ENCODE measurements at regions not wholly inside any gene's neighbourhood (a gene's known extent, or its start where the extent isn't known, plus 50 kb on each side); places are given as distances from the start of the nearest gene placed in this dataset.

DNA sequence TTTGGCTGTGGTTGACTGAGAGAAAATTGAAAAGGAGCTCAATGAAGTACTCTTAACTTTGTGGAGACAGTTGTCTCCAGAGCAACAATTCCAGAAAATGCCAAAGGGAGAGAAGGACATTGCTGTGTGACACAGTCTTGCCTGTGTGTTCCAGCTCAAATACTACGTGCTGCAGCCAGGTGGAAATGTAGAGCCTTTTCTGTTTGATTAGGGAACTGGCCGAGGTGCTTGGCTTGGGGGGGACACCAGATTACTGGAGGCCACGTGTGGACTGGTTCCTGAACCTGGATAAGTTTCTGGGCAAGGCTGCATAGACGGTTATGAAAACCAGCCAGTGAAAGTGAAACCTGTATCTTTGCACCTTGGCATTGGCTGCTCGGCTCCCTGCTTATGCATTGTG is 217.9 kb downstream of the CTH start:
- in situ Hi-C loops (cut with HindIII; ENCODE audit: low pct_ligation_motif_present, low sequenced_read_pairs) = no loop called here
- no peak overlapping the region for H3K27ac ChIP-seq
- H3K4me3 ChIP-seq (ENCODE audit: low read depth, low read length) = no peak overlapping the region
- H3K27me3 ChIP-seq (replicated peaks) = no peaks in the 10 kb centered on the region
- DNase-seq = no peak
- TF ChIP-seq, protein P1, sequence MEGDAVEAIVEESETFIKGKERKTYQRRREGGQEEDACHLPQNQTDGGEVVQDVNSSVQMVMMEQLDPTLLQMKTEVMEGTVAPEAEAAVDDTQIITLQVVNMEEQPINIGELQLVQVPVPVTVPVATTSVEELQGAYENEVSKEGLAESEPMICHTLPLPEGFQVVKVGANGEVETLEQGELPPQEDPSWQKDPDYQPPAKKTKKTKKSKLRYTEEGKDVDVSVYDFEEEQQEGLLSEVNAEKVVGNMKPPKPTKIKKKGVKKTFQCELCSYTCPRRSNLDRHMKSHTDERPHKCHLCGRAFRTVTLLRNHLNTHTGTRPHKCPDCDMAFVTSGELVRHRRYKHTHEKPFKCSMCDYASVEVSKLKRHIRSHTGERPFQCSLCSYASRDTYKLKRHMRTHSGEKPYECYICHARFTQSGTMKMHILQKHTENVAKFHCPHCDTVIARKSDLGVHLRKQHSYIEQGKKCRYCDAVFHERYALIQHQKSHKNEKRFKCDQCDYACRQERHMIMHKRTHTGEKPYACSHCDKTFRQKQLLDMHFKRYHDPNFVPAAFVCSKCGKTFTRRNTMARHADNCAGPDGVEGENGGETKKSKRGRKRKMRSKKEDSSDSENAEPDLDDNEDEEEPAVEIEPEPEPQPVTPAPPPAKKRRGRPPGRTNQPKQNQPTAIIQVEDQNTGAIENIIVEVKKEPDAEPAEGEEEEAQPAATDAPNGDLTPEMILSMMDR (IDR thresholded peaks at IDR 0.05; ENCODE audit: low read depth, low read length, missing control alignments) = no peak
- no peaks in the 10 kb centered on the region for H3K36me3 ChIP-seq (replicated peaks)

DNA sequence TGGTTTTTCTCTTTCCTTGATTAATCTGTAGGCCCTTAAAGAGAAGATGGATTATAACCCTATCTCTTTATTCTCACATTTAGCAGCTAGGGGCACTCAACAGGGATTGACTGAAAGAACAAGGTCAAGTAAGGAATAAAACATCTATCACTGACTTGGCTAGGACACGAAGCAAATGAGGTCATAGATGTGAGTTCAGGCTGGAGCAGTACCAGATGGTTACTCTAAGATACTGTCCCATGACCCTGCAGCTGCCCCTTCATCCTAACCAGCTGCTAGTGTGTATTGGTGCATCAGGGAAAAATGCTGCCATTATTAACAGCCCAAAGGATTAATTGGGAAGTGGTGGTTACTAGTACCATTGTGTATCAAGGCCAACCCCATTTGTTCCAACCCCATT is 221.9 kb downstream of the CTH start:
- no peak overlapping the region for H3K27ac ChIP-seq
- no peak overlapping the region for H3K4me3 ChIP-seq (ENCODE audit: low read depth, low read length)
- in situ Hi-C loops (cut with HindIII; ENCODE audit: low pct_ligation_motif_present, low sequenced_read_pairs) = no loop called here
- H3K36me3 ChIP-seq (replicated peaks) = no peaks in the 10 kb centered on the region
- H3K27me3 ChIP-seq (replicated peaks) = no peaks in the 10 kb centered on the region
- TF ChIP-seq, protein P1 (IDR thresholded peaks at IDR 0.05; ENCODE audit: low read depth, low read length, missing control alignments) = no peak
- DNase-seq = no peak

DNA sequence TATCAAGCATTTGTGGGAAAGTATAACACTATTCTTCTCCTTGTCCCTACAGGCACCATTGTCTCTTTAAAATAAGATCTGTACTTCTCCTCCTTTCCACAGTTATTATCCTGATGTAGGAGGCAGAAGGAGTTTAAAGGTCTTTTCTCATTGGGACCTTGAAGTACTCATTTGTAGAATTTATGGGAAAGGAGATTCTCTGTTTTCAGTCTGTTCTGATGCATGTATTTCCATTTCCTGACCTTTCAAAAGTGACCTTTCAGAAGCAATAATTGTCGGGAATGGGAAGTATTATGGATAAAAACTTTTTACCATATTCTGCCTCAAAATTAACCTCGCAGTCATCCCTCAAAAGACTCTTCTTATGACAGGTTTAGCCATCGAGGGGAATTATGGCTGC is 224.8 kb downstream of the CTH start:
- Histone ChIP-seq H3K27ac (no peak overlapping the region), H3K36me3 (replicated peaks) (no peaks in the 10 kb centered on the region), H3K27me3 (replicated peaks) (no peaks in the 10 kb centered on the region), H3K4me3 (ENCODE audit: low read depth, low read length) (no peak overlapping the region)
- no peak for DNase-seq
- TF ChIP-seq, protein P1 (IDR thresholded peaks at IDR 0.05; ENCODE audit: low read depth, low read length, missing control alignments) = no peak
- in situ Hi-C loops (cut with HindIII; ENCODE audit: low pct_ligation_motif_present, low sequenced_read_pairs) = no loop called here

DNA sequence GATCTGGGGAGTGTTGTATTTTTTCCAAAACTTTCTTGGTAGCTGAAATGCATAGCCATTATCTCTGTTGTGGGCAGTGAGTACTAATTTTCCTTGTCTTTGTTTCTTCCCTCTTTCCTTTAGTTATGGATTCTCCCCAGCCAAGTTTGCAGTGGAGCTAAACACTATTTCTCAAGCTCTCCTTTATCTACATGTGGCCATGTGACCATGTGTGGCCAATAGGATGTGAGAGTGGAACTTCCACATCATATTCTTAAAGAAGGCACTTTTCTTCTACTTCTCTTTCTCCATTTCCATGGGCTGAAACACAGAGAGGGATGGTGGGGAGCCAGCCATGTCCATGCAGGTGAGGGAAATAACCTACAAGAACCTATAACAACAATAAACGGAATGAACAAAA is 230.8 kb downstream of the CTH start:
- DNase-seq = no peak
- in situ Hi-C loops (cut with HindIII; ENCODE audit: low pct_ligation_motif_present, low sequenced_read_pairs) = no loop called here
- TF ChIP-seq, protein P1 (IDR thresholded peaks at IDR 0.05; ENCODE audit: low read depth, low read length, missing control alignments) = no peak
- Histone ChIP-seq H3K27me3 (replicated peaks) (no peaks in the 10 kb centered on the region), H3K36me3 (replicated peaks) (no peaks in the 10 kb centered on the region), H3K4me3 (ENCODE audit: low read depth, low read length) (no peak overlapping the region), H3K27ac (no peak overlapping the region)

DNA sequence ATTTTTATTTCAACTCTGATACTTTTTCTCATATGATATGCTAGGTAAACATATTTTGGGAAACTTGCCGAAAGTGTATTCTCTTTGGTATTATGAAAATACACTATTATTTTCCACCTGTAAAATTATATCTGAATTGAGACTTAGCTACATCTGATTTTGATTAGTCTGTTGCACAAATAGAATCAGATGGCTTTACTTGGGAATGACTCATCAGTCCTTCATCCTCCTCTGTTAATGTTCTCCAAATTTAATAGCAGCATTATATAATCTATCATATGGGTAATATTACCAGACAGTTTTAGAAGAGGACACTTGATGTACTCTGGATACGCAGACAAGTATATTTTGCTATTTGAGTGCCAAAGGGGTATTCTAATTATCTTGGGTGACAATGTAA is 245.3 kb downstream of the CTH start:
- TF ChIP-seq, protein P1 (IDR thresholded peaks at IDR 0.05; ENCODE audit: low read depth, low read length, missing control alignments) = no peak
- no peaks in the 10 kb centered on the region for H3K27me3 ChIP-seq (replicated peaks)
- no peak overlapping the region for H3K4me3 ChIP-seq (ENCODE audit: low read depth, low read length)
- in situ Hi-C loops (cut with HindIII; ENCODE audit: low pct_ligation_motif_present, low sequenced_read_pairs) = no loop called here
- H3K27ac ChIP-seq = no peak overlapping the region
- no peaks in the 10 kb centered on the region for H3K36me3 ChIP-seq (replicated peaks)
- DNase-seq = no peak

DNA sequence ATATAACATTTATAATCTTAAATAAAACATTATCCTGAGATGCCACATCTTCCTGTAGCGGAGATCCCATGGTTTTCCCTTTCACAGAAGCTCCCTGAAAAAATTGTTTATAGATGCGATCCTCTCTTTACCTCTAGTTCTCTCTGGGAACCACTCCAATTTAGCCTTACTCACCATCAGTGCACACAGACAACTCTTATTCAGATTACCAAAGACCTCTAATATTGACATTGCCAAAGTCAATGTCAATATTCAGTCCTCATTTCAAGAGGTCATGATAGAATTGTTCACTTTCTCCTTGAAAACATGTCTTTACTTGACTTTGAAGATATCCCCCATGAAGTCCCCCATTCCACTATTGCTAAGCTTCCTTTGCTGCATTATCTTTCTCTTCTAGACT is 248.8 kb downstream of the CTH start:
- TF ChIP-seq, protein P1 (IDR thresholded peaks at IDR 0.05; ENCODE audit: low read depth, low read length, missing control alignments) = no peak

More for the DNA sequence above, 248.8 kb downstream of the CTH start:
- H3K27ac ChIP-seq = no peak overlapping the region
- DNase-seq = no peak
- H3K36me3 ChIP-seq (replicated peaks) = no peaks in the 10 kb centered on the region
- in situ Hi-C loops (cut with HindIII; ENCODE audit: low pct_ligation_motif_present, low sequenced_read_pairs) = no loop called here
- H3K4me3 ChIP-seq (ENCODE audit: low read depth, low read length) = no peak overlapping the region
- no peaks in the 10 kb centered on the region for H3K27me3 ChIP-seq (replicated peaks)
